GM10266 (cell line): ENCODE measurements at regions not wholly inside any gene's neighbourhood (a gene's known extent, or its start where the extent isn't known, plus 50 kb on each side); places are given as distances from the start of the nearest gene placed in this dataset.
"Not testable (repeated sequence)": the region's sequence is repeated elsewhere in the genome, so short reads cannot be mapped to it uniquely, and the experiment has no call there.

Experiments
- DNase-seq: peaks from one replicate; pipeline ENCODE4 v3.0.0; 2012; ENCODE audit errors: extremely low spot score
- CTCF ChIP-seq: IDR thresholded peaks from 2 replicates; pipeline ENCODE4 v1.5.1; 2012; ENCODE audit warnings: mild to moderate bottlenecking, low read depth; ENCODE audit not compliant: control insufficient read depth, insufficient read depth; ENCODE audit errors: missing control alignments

GRCh38 chr14:106792543-106792942 lies 1266.2 kb downstream of the TMEM121 start:
- DNase-seq = peak; percentile 21
- no peak for TF ChIP-seq CTCF

- not testable (repeated sequence) for DNase-seq
Measured at GRCh38 chr14:106798166-106798565, 1271.8 kb downstream of the TMEM121 start.

GRCh38 chr14:106802413-106803364 lies 1276.3 kb downstream of the TMEM121 start:
- TF ChIP-seq CTCF = peak; percentile 34
- no peak for DNase-seq

- no peak for TF ChIP-seq CTCF
- no peak for DNase-seq
Measured at GRCh38 chr14:106803379-106803778, 1277.0 kb downstream of the TMEM121 start.

- TF ChIP-seq CTCF = no peak
Measured at GRCh38 chr14:106807493-106807892, 1281.1 kb downstream of the TMEM121 start.

GRCh38 chr14:106808458-106808857 lies 1282.1 kb downstream of the TMEM121 start:
- DNase-seq = no peak
- no peak for TF ChIP-seq CTCF

More at GRCh38 chr14:106807493-106807892, 1281.1 kb downstream of the TMEM121 start:
- no peak for DNase-seq

GRCh38 chr14:106808907-106809306 lies 1282.5 kb downstream of the TMEM121 start:
- DNase-seq = no peak
- TF ChIP-seq CTCF = no peak
